Parathyroid adenoma (tissue), 2 donors: ENCODE measurements at regions not wholly inside any gene's neighbourhood (a gene's known extent, or its start where the extent isn't known, plus 50 kb on each side); places are given as distances from the start of the nearest gene placed in this dataset.

Source experiments
- H2AFZ ChIP-seq: fragments of 300-600 bp; sonication (generic); one replicate; pipeline ENCODE4 v1.7.0; 2017; ENCODE audit warnings: antibody characterized with exemption, mild to moderate bottlenecking
- H3K27ac ChIP-seq: fragments of 300-600 bp; sonication (generic); one replicate; pipeline ENCODE4 v1.7.0; 2017
- H3K27me3 ChIP-seq: fragments of 300-600 bp; sonication (generic); one replicate; pipeline ENCODE4 v1.7.0; 2017; ENCODE audit warnings: low read length; ENCODE audit not compliant: control insufficient read depth, insufficient read depth
- H3K36me3 ChIP-seq: fragments of 300-600 bp; sonication (generic); one replicate; pipeline ENCODE4 v1.7.0; 2017; ENCODE audit warnings: low read length; ENCODE audit not compliant: control insufficient read depth, insufficient read depth
- H3K4me1 ChIP-seq: fragments of 300-600 bp; sonication (generic); one replicate; pipeline ENCODE4 v1.7.0; 2017; ENCODE audit warnings: control low read depth
- H3K4me2 ChIP-seq: fragments of 300-600 bp; sonication (generic); one replicate; pipeline ENCODE4 v1.7.0; 2017; ENCODE audit warnings: low read length
- H3K4me3 ChIP-seq: fragments of 300-600 bp; sonication (generic); one replicate; pipeline ENCODE4 v1.7.0; 2017; ENCODE audit warnings: low read depth, low read length
- H3K79me2 ChIP-seq: fragments of 300-600 bp; sonication (generic); one replicate; pipeline ENCODE4 v1.7.0; 2017; ENCODE audit warnings: control low read depth
- H3K9ac ChIP-seq: fragments of 300-600 bp; sonication (generic); one replicate; pipeline ENCODE4 v1.7.0; 2017; ENCODE audit warnings: mild to moderate bottlenecking
- H3K9me3 ChIP-seq: fragments of 300-600 bp; sonication (generic); one replicate; pipeline ENCODE4 v1.7.0; 2017; ENCODE audit warnings: low read length; ENCODE audit not compliant: control insufficient read depth
- TF ChIP-seq, protein P1 (sequence below): fragments of 300-600 bp; sonication (generic); IDR thresholded peaks from one replicate; pipeline ENCODE4 v1.7.0; 2017; ENCODE audit warnings: antibody characterized with exemption, mild to moderate bottlenecking
- donor health status: primary hyperparathyroidism.

DNA sequence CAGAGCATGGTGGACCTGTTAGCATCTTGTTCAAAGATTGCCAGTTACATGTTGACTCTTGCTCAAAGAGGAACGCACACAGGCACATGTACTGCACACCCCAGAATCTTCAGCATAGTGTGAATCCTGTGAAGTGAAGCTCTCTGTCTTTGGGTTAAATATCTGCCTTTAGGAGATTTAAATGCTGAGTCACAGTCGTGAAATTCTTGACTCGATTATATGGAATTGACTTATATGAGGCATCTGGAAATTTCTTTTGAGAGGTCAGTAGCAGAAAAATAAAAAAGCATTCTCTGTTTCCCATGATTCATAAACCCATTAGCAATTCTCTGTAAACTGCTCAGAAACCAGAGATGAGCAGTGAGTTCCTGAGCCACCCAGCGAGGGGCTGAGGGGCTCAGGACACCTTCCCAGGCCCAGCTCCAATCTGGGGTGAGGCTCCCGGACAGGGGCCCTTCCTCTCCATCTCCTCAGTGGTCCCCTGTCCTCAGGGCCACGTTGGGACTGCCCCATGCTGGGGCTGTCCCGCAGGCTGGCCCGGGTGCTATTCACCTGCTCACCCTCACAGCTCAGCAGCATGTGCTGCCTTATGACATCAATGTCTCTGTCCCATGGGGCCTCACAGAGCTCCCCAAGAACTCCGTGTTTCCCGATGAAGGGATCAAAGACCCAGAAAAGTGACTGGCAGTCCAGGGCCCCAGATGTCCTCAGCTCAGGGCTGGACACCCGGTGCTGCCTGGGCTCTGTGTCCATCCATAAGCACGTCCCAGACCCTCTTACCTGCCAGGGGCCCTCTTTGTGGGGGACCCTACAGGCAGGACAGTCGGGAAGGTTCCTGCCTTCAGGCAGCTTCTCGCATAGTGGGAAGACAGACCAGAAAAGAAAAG, 50.0 kb upstream of the INSIG1 start:
- Histone ChIP-seq H3K4me2 (no peak overlapping the region), H3K4me1 (peaks cover 14% of the 10 kb centered on the region), H3K9ac (no peak overlapping the region), H2AFZ (no peak overlapping the region), H3K27ac (no peak overlapping the region), H3K79me2 (no peaks in the 10 kb centered on the region), H3K27me3 (no peaks in the 10 kb centered on the region), H3K36me3 (no peaks in the 10 kb centered on the region), H3K4me3 (no peak overlapping the region), H3K9me3 (no peaks in the 10 kb centered on the region)
- TF ChIP-seq, protein P1, sequence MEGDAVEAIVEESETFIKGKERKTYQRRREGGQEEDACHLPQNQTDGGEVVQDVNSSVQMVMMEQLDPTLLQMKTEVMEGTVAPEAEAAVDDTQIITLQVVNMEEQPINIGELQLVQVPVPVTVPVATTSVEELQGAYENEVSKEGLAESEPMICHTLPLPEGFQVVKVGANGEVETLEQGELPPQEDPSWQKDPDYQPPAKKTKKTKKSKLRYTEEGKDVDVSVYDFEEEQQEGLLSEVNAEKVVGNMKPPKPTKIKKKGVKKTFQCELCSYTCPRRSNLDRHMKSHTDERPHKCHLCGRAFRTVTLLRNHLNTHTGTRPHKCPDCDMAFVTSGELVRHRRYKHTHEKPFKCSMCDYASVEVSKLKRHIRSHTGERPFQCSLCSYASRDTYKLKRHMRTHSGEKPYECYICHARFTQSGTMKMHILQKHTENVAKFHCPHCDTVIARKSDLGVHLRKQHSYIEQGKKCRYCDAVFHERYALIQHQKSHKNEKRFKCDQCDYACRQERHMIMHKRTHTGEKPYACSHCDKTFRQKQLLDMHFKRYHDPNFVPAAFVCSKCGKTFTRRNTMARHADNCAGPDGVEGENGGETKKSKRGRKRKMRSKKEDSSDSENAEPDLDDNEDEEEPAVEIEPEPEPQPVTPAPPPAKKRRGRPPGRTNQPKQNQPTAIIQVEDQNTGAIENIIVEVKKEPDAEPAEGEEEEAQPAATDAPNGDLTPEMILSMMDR, result no peak
